Stimulated activated CD4-positive, alpha-beta T cell treated with anti-CD3 and anti-CD28 coated beads, TNF-alpha, amount 100 ng/mL, for 24 hours (primary cell): ENCODE measurements at regions not wholly inside any gene's neighbourhood (a gene's known extent, or its start where the extent isn't known, plus 50 kb on each side); places are given as distances from the start of the nearest gene placed in this dataset.
"Not testable (repeated sequence)": the region's sequence is repeated elsewhere in the genome, so short reads cannot be mapped to it uniquely, and the experiment has no call there.

Experiments used
- DNase-seq, 3 experiments: peaks; one replicate each; pipeline ENCODE4 v3.0.0-alpha.2; 2020; ENCODE audit warnings: low read depth in 3 of 3

DNA sequence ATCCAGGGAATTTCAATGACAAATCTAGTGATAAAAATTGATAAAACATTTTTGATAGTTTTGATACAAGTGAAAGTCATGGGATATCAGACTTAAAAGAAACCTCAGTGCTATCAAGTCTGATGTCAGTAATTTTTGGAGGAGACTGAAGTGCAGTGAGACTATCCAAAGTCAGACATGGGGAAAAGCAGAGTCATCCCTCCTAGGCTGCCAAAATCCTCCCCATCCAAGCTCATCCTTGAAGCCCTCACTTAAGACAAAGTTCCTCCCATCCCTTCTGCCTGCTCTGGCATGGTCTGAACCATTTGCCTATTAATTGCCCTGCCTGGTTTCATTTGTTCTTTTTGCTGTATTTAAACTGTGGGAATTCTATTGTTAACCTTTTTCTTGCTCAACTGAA, 456.9 kb upstream of the UBE2E2 start:
- no peak for DNase-seq

DNA sequence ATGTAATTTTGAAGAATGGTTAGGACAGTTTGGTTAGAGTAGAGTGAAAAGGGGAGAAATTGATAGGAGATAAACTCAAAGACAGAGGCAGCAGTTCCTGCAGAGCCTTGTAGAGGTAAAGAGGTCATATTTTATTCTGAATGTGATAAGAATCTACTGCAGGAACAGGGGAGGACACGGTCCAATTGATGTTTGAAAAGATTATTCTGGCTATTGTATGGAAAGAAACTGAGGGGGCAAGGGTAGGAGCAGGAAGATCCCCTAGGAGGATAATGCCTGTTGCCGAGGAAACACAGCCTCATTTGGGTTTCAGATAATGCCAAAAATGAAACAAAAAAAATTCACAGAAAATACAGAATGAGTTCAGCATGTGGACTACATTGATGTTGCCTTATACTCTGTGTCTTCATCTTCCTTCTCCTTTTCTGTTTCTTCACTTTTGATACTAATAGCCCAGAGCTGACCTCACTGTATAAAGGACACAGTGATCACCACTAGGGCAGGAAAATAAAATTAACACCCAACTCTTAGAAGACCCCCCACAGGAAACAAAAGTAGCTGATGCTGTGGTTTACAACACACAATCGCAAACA, 454.6 kb upstream of the UBE2E2 start:
- DNase-seq, result no peak

DNA sequence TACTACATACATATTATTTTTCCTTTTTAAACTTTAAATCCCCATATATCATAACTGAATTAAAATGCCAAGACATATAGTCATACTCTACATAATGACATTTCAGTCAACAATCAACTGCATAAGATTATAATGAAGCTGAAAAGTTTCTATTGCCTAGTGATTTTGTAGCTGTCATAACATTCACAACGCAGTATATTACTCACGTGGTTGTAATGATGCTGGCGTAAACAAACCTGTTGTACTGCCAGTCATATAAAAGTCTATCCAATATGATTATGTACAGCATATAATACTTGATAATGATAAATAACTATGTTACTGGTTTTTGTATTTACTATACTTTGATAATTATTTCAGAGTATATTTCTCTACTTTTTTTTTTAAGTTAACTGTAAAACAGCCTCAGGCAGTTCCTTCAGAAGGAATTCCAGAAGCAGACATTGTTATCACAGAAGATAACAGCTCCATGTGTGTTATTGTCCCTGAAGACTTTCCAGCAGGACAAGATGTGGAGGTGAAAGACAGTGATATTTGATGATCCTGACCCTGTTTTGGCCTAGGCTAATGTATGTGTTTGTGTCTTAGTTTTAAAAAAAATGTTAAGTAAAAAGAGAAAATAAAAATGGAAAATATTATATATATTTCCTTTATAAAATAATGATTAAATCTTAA, 443.4 kb upstream of the UBE2E2 start:
- no peak for DNase-seq

DNA sequence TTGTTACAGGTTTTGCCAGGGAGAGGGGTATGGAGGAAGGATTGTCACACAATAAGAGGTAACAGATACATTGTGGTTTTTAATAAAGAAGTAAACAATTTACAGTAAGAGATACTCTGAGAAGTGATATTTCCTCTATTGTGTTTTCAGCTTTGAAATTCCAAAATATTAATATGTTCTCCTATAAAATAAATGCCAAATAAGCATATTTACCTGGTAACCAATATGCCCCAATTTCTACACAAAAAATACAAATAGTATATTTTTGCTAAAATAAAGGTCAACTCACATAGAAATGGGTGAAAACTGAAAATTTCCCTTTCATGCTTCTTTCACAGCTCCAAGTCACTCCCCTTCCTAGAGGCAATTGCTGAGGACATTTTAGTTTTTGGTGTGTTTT, 437.4 kb upstream of the UBE2E2 start:
- no peak for DNase-seq

DNA sequence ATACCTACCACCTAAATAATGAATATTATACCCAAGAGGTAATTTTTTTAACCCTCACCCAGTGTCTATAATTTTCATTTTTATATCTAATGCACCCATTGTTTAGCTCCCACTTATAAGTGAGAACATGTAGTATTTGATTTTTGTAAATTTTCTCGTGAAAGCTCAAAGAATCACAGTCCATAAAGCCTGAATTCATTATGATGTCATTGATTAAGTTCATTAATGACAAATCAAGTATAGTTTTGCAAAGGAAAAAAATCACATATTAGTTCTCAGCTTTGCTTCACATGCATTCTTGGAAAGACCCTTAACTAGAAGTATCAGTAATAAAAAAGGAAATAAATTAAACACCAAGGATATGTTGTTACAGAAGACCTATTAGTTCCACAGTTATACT, 425.3 kb upstream of the UBE2E2 start:
- DNase-seq, result no peak

DNA sequence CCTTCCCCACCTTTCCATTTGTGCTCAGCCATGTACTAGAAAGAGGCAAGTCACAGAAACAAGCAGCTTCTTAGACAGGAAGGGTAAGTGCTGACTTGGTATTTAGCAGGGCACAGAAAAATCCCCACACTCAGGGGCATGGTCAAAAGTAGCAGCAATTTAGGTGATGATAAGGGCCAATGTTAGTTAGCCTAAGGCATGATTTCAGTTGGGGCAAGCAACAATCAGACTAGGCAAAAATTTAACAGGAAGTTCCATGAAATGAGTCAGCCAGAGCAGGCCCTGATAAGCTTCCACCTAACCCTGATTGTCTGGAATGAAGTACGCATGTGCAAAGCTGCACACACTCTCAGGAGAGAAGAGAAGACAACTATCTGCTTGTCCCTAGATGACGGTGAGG, 423.4 kb upstream of the UBE2E2 start:
- DNase-seq, result no peak

DNA sequence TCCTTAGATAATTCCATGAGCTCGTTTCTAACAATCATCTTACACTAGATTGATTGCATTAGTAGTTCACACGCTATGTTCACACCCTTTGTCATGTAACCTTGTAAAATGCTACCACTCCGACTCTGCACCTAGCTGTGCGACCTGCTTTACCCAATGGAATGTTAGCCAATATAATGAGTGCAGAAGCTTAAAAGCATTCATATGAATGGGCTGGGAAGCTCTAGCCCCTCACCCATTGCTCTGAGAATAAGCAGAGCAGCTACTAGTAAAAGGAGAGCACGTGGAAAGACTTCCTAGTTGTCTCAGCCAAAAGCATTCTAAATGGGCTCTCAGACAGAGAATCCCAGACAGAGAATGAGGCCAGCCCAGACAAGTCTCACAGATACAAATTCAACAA, 410.6 kb upstream of the UBE2E2 start:
- no peak for DNase-seq

DNA sequence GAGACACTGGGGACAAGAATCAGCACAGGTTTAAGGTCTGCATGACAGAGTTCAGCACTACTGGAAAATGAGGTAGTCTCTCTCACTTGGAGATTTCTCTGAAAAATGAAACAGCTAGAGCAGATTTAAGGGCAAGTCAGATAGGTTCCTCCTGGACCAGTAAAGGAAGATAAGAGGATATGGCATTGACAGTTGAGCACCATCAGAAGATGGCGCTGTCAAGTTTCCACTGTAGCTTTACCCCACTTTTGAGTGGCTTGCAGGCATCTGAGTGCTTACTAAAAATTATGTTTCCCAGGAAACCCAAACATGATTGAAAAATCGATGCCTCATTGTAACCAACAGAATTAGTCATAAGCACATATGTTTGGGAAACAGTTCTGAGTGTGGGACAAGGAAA, 407.2 kb upstream of the UBE2E2 start:
- DNase-seq, result no peak

DNA sequence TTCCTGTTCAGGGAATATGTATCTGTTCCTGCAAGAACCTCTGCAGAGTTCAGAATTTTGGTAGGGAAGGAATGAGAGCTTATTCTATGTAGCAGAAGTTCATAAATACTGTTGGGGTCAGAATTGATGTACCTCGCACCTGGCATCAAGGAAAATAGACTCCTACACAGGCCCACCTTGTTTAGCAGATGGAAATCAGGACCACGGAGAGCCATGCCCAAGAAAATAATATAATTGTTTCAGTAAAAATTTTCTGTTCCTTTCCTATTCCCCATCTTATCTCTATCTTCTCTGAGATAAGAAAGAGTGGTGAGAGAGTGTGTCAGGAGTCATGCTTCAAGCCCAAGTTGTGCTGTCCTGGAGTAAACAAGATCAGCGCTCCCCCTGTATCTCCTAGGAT, 404.7 kb upstream of the UBE2E2 start:
- no peak for DNase-seq

DNA sequence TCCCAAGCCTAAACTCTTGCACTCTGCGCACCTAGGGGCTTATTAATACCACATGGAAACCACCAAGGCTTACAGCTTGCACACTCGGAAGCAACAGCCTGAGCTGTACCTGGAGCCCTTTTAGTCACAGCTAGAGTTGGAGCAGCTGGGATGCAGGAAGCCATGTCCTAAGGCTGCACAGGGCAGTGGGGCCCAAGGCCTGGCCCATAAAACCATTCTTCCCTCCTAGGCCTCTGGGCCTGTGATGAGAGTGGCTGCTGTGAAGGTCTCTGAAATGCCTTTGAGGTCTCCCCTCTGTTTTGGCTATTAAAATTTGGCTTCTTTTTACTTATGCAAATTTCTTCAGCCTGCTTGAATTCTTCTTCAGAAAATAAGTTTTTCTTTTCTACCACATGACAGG, 383.9 kb upstream of the UBE2E2 start:
- DNase-seq, result no peak

DNA sequence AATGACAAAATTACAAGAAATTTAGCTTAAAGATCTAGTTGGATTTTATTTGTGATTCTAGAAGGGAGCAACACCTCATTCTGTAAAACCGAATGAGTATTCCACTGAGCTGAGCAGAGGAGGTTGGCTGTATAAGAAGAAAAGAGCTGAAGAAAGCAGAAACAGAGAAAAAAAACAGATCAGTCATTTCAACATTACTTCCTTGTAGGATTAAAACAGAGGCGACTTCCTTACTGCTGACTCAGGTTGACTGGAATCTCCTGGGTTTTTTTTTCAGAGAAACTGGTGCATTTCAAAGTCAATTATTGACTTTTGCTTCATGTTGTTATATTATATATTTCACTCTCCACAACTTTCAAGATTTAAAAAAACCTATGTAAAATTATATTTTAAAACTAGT, 368.1 kb upstream of the UBE2E2 start:
- no peak for DNase-seq

DNA sequence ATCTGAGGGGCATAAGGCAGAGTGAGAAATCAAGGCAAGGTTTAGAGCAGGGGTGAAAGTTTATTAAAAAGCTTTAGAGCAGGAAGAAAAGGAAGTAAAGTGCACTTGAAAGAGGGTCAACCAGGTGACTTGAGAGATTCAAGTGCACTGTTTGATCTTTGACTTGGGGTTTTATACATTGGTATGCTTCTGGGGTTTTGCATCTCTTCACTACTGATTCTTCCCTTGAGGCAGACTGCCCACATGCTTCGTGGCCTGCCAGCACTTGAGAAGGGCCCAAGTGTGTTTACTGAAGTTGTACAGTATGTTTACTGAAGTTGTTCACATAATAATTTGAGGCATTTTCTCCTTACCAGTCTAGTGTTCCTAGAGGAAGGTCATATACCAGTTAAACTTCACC, 367.0 kb upstream of the UBE2E2 start:
- no peak for DNase-seq

DNA sequence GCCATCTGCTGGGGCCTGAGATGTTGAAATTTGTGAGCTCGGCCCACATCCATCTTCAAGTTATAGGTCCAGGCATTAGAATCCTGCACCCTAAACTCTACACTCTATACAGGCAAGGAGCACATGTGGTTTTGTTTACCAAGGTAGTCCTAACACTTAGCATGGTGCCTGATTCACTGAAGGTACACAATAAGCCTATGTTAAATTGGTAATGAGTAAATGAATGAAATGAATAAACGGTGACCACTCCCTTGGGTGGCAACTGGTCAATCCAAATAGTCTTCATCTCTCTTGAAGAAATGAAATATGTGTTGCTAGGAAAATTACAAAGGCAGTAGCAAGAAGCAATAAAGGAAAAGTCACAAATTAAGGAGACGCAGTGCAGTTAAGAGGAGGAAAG, 359.3 kb upstream of the UBE2E2 start:
- no peak for DNase-seq

DNA sequence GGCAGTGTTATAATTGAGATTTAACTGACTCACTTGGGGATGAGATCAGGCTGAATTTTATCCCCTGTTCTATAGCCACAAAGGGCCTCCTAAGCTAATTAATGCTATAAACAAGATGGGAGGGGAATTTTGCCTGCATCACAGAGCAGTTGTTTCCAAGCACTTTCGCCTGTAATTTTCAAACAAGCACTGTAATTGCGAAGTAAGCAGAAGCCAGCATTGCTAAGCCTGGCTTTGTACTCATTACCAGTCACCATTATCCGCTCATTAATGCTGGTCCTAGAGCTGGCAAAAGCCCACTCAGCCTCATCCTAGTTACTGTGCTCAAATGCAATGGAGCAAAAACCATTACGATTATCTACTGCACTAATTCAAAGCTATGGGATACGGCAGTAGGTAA, 356.6 kb upstream of the UBE2E2 start:
- DNase-seq, result no peak

DNA sequence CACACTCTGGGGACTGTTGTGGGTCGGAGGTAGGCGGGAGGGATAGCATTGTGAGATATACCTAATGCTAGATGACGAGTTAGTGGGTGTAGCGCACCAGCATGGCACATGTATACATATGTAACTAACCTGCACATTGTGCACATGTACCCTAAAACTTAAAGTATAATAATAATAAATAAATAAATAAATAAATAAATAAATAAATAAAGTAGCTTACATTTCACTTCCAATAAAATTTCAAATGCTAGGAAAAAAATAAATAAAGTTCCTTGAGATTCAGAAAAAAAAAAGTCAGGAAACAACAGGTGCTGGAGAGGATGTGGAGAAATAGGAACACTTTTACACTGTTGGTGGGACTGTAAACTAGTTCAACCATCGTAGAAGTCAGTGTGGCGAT, 353.5 kb upstream of the UBE2E2 start:
- not testable (repeated sequence) for DNase-seq

DNA sequence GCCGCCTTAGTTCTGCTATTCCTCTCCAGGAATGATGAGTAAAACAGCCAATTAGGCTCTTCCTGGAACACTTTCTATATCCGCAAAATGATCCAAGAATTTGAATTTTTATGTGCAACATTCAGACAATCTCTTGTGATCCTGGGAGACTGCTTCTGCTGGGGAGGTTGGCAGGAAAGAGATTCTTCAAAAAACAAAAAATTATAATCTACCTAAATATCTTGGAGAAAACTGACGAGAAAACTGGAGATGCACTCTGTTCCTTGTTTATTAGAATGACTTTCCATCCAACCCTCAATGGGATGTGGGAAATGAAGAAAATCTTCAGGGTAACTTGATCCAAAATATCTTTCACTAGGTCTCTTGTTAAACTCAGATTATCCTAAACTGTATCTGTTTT, 346.3 kb upstream of the UBE2E2 start:
- DNase-seq, result no peak

DNA sequence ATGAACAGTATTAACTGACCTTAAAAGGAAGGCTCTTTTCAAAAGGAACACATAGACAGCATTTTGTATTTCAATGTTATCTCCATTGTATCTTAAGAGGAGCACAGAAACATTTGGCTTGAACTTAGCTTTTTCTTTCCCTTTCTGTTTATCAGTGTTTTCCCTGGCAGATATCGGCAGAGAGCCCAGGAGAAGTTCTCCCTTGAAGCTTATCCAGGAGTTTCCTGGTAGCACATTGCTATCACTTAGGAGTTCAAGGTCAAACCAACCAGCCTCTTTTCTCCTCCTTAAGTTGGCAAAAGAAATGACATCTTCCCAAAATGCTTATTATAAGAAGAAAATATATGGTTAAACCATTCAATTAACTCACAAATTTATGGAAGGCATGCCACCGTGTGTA, 344.6 kb upstream of the UBE2E2 start:
- DNase-seq, result no peak

DNA sequence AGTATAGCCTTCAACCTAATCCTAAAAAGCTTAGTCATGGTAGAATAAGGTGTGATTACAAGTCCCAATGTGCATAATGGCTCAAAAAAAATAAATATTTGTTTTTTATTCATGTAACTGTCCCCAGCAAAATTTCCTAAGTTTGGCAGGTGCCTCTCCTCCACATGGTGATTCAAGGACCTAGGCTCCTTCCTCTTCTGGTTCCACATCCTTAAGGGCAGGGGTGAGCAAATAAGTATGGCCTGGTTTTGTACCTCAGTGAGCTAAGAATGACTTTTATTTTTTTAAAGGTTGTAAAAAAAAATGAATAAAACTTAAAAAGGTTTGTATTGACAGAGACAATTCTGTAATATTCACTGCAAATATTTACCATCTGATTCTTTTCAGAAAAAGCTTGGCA, 343.5 kb upstream of the UBE2E2 start:
- no peak for DNase-seq

DNA sequence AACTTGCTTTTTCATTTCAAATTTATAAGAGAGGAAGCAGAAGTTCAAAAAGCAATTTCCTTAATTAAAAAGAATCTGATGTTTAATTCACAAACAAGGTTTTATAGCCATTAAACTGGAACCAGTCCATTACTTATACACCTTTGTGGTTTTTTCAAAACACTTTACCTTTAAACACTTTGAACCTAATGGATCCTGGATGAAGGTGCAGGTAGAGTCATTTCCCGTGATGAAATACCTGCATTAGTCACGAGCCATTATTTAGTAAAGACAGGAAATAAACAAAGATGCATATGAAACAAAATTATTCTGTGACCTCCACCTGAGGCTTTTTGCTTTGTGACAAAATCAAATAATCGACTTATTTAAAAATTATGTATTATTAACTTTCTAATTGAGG, 341.7 kb upstream of the UBE2E2 start:
- no peak for DNase-seq

DNA sequence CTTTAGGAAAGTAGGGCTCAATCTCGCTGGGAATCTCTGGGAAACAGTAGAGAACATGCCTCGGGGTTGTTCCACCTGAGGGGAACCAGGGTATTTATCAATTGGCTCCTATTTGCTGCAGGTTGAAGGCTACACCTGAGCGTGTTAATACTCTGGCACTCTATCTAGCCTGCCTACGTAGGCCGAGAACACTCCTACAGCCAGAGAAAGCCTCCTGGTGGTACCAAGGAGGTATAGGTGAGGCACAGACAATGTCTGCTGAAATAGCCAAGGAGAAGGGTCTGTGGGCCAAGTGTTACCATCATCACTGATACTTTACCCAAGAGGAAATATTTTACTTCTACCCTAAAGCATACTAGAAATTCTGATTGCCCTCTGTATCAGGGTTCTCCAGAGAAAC, 341.0 kb upstream of the UBE2E2 start:
- DNase-seq, result no peak

DNA sequence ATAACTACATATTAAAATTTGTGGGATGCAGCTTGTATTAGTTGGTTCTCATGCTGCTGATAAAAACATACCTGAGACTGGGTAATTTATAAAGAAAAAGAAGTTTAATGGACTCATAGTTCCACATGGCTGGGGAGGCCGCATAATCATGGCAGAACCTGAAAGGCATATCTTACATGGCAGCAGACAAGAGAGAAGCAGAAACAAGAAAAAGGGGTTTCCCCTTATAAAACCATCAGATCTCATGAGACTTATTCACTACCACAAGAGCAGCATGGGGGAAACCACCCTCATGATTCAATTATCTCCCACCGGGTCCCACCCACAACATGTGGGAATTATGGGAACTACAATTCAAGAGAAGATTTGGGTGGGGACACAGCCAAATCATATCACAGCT, 320.3 kb upstream of the UBE2E2 start:
- DNase-seq, result not testable (repeated sequence)

DNA sequence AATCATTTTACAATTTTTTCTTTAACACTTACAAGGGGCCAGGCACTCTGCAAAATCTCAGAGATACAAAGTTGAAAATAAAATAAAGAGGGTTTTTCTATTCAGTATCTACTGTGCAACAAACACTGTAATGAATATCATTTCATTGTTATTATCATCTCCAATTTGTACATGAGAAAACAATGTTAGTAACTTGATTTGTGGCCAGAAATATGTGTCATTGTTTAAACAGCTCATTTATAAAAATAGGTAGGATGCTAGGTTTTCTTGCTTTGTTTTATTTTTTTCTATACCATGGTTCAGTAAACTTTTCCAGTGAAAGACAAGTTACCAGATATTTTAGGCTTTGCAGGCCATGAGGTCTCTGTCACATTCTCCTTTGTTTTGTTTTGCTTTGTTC, 318.1 kb upstream of the UBE2E2 start:
- no peak for DNase-seq

DNA sequence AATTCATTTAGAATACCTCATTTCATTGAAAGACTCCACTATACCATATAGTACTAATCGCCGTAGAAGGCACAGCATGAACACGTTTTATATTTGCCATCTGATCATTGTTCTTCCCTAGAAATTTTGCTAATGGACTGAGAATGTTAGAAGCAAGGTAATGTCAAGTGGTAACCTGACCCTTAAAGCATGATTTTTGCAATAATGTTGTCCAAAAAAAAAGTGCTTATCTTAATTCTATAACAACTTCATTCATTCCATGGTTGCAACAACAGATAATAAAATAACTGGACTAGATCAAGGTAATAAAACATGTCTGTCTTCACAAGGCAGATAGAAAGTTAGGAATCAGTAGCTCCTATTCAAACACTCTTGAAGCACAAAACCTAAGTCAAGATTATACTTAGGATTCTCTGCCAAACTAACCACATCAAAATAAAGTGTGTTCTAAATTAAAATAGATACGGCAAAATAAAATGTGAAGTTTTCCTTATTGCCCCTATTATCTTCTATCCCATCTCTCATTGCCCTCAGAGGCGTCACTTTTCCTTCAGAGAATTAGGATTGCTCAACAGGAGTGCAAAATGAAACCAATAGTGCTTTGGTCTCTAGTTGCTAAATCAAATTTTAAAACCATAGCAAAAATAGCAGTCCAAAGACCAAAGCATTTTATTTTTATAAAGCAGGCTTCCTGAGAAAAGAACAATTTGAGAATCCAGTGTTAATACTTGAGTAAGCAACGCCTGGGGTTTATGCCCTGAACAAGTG, 317.4 kb upstream of the UBE2E2 start:
- DNase-seq, result no peak
